ENCODE measurements at regions not wholly inside any gene's neighbourhood (a gene's known extent, or its start where the extent isn't known, plus 50 kb on each side); places are given as distances from the start of the nearest gene placed in this dataset.
"Not testable (repeated sequence)": the region's sequence is repeated elsewhere in the genome, so short reads cannot be mapped to it uniquely, and the experiment has no call there.

DNA sequence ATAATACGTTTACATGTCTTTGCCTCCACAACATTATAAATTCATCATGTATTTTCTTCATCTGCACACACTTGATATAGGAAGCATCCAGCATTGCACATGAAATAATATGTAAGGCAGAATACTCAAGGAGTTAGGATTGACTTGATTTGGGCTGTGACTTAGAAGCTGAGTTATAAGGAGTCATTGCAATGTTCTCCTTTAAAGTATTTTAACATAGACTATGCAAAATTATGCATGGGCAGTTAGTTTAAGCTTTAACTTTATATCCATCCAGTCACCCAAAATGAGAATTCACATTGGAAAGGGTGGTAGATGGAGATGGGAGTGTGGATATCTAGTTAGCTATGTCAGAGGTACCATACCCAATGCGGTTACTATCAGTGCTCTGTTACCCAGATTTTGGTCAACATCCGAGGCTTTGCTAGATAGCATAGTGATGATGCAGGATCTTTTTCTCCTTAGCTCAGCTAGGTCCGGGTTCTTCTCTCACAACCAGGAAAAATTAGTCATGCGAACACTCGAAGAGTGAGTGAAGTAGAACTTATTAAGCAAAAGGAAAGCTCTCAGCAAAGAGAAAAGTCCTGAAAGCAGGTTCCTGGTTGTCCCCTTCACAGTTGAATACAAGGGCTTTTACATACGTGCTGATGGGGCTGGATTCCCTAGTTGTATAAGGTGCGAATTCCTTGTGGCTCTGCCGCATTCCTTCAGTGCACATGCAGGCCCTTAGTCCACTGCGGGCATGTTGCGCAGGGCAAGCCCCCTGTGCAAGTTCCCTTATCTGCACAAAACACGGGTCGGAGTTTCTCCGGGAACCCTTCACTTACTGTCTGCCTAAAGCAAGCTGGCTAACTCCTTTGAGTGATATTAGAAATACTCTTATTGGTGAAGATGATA is 73.1 kb upstream of the FAM20A start:
- H3K27me3 ChIP-seq (ENCODE audit: insufficient read depth in 3 of 3, low read length in 2 of 3), result no peaks in the 10 kb centered on the region
- H3K4me3 ChIP-seq, result no peak overlapping the region
- no peak overlapping the region for H3K27ac ChIP-seq
- intact Hi-C loops (cut with DNase I), result no loop called here
- H3K36me3 ChIP-seq (ENCODE audit: insufficient read depth in 1 of 2, low read depth in 1 of 2), result no peaks in the 10 kb centered on the region
- WGBS, 3 donors, result 87 to 88% (median 88%) methylated on average over 14 of the region's 14 CpGs
- H3K9me3 ChIP-seq, result no peaks in the 10 kb centered on the region
- no peaks in the 10 kb centered on the region for H3K4me1 ChIP-seq
- no peak for DNase-seq
- no peak for ATAC-seq
- TF ChIP-seq, protein P1, sequence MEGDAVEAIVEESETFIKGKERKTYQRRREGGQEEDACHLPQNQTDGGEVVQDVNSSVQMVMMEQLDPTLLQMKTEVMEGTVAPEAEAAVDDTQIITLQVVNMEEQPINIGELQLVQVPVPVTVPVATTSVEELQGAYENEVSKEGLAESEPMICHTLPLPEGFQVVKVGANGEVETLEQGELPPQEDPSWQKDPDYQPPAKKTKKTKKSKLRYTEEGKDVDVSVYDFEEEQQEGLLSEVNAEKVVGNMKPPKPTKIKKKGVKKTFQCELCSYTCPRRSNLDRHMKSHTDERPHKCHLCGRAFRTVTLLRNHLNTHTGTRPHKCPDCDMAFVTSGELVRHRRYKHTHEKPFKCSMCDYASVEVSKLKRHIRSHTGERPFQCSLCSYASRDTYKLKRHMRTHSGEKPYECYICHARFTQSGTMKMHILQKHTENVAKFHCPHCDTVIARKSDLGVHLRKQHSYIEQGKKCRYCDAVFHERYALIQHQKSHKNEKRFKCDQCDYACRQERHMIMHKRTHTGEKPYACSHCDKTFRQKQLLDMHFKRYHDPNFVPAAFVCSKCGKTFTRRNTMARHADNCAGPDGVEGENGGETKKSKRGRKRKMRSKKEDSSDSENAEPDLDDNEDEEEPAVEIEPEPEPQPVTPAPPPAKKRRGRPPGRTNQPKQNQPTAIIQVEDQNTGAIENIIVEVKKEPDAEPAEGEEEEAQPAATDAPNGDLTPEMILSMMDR (IDR thresholded peaks at IDR 0.05), result no peak

DNA sequence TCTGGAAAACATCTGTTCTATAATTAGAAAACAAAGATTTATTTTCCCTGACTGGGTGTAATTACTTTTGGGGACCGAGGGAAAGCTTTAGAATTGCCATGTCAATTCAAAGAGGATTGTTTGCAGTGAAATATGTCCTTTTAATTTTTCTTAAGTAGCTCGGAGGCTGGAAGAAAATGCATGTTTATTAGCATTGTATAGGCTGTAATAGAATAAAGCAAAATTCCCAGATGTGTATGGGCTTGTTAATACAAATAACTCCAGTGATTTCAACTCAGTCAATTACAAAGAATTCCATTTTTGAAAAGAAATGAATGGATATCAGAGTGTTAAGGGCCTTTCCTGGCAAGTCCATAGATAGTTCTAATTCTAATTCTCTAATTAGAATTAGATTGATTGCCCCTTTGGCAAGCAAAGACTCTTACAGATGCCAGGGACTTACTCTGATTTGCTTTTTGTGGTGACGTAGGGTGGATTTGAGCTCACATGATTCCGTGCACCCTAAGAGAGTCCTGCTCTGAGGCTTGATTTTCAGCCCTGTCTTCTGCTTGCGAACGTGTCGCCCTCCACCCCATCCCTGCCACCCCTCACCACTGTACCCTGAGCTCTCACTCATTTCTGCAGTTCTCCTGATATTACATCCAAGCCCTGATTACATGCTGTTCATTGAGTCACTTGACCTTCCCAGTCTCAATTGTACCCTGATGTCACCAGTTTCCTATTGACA is 70.0 kb upstream of the FAM20A start:
- Histone ChIP-seq H3K27ac (no peak overlapping the region), H3K4me1 (no peaks in the 10 kb centered on the region), H3K27me3 (ENCODE audit: insufficient read depth in 3 of 3, low read length in 2 of 3) (no peaks in the 10 kb centered on the region), H3K36me3 (ENCODE audit: insufficient read depth in 1 of 2, low read depth in 1 of 2) (no peaks in the 10 kb centered on the region), H3K9me3 (no peaks in the 10 kb centered on the region), H3K4me3 (no peak overlapping the region)
- TF ChIP-seq, protein P1 (IDR thresholded peaks at IDR 0.05), result no peak
- DNase-seq (no peak), ATAC-seq (no peak)
- WGBS, 3 donors, result 59 to 67% (median 67%) methylated on average over 7 of the region's 7 CpGs
- intact Hi-C loops (cut with DNase I), result no loop called here

DNA sequence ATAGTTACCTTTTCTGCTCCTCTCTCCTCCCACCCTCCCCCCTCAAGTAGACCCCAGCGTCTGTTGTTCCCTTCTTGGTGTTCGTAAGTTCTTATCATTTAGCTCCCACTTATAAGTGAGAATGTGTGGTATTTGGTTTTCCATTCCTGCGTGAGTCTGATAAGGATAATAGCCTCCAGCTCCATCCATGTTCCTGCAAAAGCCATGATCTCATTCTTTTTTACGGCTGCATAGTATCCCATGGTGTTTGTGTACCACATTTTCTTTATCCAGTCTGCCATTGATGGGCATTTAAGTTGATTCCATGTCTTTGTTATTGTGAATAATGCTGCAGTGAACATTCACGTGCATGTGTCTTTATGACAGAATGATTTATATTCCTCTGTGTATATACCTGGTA is 65.3 kb upstream of the FAM20A start:
- WGBS, 3 donors, result 69 to 77% (median 69%) methylated on average over 5 of the region's 5 CpGs
- H3K27me3 ChIP-seq (ENCODE audit: insufficient read depth in 3 of 3, low read length in 2 of 3); intact Hi-C loops (cut with DNase I); H3K27ac ChIP-seq; H3K36me3 ChIP-seq (ENCODE audit: insufficient read depth in 1 of 2, low read depth in 1 of 2); H3K9me3 ChIP-seq; DNase-seq; H3K4me3 ChIP-seq; ATAC-seq; H3K4me1 ChIP-seq: not testable (repeated sequence)

DNA sequence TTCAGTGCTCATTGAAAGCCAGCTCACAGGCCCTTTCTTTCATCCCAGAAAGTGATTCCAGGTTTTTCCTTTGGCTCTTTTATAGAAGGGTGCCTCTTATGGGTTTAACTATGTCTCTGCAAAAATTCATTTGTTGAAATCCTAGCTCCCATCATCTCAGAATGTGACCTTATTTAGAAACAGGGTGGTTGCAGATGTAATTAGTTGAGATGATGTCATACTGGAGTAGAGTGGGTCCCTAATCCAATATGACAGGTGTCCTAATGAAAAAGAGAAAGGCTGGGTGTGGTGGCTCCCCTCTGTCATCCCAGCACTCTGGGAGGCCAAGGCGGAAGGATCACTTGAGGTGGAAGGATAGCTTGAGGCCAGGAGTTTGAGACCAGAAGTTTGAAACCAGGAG is 64.2 kb upstream of the FAM20A start:
- 88 to 96% (median 94%) methylated on average over 1 of the region's 1 CpG for WGBS, 3 donors
- no peaks in the 10 kb centered on the region for H3K9me3 ChIP-seq
- H3K36me3 ChIP-seq (ENCODE audit: insufficient read depth in 1 of 2, low read depth in 1 of 2), result no peaks in the 10 kb centered on the region

DNA sequence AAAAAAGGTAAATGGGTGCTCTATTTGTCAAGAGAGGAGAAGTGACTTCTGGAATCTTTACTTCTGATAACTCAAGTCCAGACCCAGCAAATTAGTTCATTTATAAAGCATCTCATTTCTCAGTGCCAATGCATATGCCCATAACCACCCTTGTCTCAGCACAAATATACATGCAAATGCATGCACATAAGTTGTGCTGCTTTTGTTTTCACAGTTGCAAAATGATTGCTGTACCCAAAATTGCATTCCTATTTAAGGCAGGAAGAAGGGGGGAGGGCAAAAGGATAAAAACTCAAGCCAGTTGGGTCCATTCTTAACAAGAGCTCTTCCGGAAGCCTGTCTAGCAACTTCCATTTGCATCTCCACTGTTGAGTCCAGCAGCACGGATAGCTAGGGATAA is 61.3 kb upstream of the FAM20A start:
- intact Hi-C loops (cut with DNase I), result no loop called here
- Histone ChIP-seq H3K27me3 (ENCODE audit: insufficient read depth in 3 of 3, low read length in 2 of 3) (no peaks in the 10 kb centered on the region), H3K9me3 (no peaks in the 10 kb centered on the region), H3K27ac (no peak overlapping the region), H3K4me3 (no peak overlapping the region), H3K36me3 (ENCODE audit: insufficient read depth in 1 of 2, low read depth in 1 of 2) (no peaks in the 10 kb centered on the region), H3K4me1 (no peaks in the 10 kb centered on the region)
- no peak for DNase-seq
- 84 to 90% (median 90%) methylated on average over 2 of the region's 2 CpGs for WGBS, 3 donors
- no peak for ATAC-seq
- TF ChIP-seq, protein P1 (IDR thresholded peaks at IDR 0.05), result no peak

More for the DNA sequence above, 64.2 kb upstream of the FAM20A start:
- Histone ChIP-seq H3K27ac (no peak overlapping the region), H3K27me3 (ENCODE audit: insufficient read depth in 3 of 3, low read length in 2 of 3) (no peaks in the 10 kb centered on the region), H3K4me1 (no peaks in the 10 kb centered on the region), H3K4me3 (no peak overlapping the region)
- TF ChIP-seq, protein P1 (IDR thresholded peaks at IDR 0.05), result no peak
- intact Hi-C loops (cut with DNase I), result no loop called here
- ATAC-seq (no peak), DNase-seq (no peak)
